Superior temporal gyrus (tissue), 1 donor: ENCODE measurements at regions not wholly inside any gene's neighbourhood (a gene's known extent, or its start where the extent isn't known, plus 50 kb on each side); places are given as distances from the start of the nearest gene placed in this dataset.
"Not testable (repeated sequence)": the region's sequence is repeated elsewhere in the genome, so short reads cannot be mapped to it uniquely, and the experiment has no call there.

ENCODE experiments used
- DNase-seq: peaks from one replicate; pipeline ENCODE4 v3.0.0-alpha.2; 2016; ENCODE audit errors: extremely low spot score

DNA sequence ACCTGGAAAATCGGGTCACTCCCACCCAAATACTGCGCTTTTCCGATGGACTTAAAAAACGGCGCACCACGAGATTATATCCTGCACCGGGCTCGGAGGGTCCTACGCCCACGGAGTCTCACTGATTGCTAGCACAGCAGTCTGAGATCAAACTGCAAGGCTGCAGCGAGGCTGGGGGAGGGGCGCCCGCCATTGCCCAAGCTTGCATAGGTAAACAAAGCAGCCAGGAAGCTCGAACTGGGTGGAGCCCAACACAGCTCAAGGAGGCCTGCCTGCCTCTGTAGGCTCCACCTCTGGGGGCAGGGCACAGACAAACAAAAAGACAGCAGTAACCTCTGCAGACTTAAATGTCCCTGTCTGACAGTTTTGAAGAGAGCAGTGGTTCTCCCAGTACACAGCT, 226.5 kb upstream of the RGMB start:
- not testable (repeated sequence) for DNase-seq

- DNase-seq = no peak
These were observed 216.8 kb upstream of the RGMB start for GRCh38 chr5:98556712-98557111.

- no peak for DNase-seq
These were observed 215.5 kb upstream of the RGMB start for GRCh38 chr5:98557916-98558315.

DNA sequence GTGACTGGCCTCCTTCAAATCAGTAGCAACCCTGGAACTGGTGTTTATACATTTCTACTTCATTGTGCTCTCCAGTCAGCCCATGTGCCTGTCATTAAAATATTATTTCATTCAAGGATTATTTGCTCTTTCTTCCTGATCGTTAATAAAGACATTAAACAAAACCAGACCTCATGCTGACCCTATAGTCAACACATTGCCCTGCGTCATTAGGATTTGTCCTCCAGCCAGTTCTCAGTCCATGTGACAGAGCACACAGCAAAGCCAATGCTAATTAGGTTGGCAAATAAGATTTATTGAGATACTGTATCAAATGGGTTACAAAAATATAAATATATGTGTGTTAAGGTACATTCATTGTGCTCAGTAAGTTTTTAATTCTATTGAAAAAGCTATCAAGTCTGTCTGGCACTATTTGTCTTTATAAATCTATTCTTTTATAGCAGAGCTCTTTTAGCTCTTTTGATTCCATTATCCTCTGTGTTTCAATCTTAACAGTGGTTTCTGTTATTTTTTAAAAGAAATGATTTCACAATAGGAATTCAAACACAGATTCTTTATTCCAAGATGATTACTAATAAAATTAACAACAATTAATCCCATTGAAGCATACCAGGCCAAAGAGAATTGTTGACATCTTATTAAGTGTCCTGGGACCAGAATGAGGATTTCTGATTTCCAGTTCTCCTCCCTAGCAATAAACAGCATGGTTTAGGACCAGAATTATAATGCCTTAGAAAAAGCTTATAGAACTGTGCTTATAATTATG, 209.4 kb upstream of the RGMB start:
- DNase-seq = no peak

DNA sequence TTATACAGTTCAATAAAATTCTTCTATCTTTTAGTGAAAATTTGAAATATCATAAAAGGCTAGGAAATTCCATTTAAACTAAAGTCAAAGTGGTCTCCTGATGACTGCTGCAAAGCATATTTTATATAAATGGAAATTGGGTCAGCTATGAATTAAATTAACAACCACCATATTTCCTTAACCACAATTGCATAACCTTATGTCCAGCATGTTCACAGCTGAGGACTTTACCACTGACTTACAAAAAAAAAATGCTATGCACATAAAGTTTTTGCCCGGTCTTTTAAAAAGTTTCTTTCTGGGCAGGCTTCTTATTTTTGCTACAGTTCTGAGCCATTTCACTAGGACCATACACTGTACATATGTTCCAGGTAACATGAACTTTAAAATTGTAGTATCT, 208.6 kb upstream of the RGMB start:
- DNase-seq = no peak

DNA sequence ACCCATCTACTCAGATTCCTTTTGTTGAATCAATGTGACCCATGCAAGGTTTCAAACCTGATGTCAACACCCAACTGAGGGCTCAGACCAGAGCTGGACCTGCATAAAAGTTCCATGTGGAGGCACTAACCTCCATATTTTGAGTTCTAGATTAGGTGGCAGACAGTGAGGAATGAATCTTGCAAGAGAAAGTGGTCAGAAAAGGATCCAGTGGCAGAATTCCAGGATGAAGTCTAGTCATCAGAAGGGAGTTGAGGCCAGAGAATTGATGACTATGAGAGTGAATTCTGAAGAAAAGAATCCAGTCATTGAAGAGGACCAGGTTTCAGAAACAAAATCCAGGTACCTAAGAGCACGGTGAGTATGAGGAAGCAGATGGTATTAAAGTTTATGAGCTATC, 205.1 kb upstream of the RGMB start:
- DNase-seq = no peak

DNA sequence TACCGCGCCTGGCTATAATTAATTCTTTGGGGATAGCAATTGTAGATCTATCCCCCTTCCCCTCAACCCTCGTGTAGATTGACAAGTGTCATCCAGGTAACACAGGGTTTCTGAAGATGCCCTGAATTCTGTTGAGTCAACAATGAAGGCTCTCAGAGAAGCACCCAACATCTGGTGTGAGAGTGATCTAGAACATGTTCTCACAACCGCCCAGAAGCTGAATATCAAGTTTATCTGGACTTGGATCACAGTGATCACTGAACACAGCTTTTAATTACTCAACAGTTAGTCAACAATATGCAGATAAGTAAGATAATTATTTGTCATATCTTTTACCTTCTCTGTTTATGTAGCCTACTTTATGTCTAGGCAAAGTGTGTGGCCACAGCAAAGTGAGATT, 204.2 kb upstream of the RGMB start:
- no peak for DNase-seq

DNA sequence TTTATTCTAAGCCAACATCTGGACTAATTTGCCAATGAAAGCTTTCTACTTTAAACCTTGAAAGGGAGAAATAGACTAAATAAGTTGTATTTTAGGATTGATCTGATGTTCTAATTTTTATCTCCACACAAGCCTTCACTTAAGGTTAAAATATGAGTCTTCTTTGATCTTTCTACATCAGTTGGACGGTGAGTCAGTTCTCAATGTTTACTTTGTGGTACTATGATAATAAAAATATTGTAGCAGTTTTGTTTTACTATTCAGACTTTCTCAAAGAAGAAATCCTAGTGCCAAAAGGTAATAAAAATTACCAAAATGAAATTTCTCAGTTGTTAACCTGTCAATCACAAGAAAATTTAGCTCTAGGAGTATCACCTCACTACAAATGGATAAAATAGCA, 203.5 kb upstream of the RGMB start:
- DNase-seq = no peak

- DNase-seq = no peak
These were observed 202.7 kb upstream of the RGMB start for GRCh38 chr5:98570661-98571191.

DNA sequence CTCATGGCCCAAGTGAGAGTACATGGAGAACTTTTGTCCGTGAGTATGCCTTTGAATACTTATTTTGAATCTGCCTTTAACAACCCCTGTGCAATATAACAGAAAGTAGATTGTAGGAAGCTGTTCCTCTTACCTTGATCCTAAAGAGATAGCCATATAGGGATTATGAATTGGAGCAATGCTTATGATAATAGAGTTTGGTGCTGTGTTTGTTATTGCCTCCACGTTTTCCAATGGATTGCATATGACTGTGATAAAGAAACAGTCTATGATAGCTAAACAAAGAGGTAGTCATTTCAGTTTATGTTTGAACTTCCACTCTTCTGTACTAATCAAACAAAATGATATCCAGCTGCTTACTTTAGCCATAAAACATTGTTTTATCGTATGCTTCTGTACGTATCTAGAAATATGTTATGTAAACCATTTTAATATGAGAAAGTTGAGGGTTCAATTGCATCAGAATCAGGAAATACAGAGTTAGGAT, 199.6 kb upstream of the RGMB start:
- no peak for DNase-seq

GRCh38 chr5:98576275-98576674, 197.2 kb upstream of the RGMB start:
- DNase-seq = no peak

GRCh38 chr5:98578438-98578837, 195.0 kb upstream of the RGMB start:
- DNase-seq = no peak

GRCh38 chr5:98581112-98581997, 192.1 kb upstream of the RGMB start:
- no peak for DNase-seq

DNA sequence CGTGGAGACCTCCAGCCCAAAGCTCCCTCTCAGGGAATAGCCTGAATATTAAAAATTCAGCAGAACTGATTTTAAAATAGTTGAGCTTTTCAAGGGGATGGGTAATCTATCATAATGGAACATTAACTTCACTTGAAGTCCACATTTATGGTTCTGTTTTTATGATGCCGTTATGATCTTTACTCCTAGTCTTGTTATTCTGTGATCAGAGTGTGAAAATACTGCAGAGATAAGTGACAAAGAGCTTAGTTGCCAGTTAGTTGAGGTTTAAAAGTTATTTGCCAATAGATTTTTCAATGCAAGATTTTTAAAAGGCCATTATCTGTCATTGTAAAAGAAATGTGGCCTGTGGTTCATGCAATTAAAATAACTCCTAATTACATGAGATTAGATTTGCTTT, 189.9 kb upstream of the RGMB start:
- DNase-seq = no peak

- DNase-seq = no peak
These were observed 187.7 kb upstream of the RGMB start for GRCh38 chr5:98585661-98586310.

DNA sequence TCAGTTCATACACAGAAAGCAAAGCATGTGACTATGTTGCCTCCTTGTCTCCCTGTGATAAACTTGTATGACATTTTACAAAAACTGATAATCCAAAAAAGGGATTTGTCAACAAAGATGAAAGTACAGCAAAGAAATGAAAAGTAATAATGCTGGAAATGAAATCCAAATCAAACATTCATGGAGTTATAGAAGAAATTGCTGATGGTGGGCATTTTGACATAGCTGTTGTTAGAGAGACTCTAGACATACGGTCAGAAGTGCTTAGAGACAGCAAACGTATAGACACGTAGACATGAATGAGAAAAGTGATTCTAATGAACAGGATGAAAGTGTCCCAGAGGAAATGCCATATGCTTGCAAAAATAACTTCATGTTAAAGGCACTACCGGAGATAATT, 186.9 kb upstream of the RGMB start:
- DNase-seq = no peak

DNA sequence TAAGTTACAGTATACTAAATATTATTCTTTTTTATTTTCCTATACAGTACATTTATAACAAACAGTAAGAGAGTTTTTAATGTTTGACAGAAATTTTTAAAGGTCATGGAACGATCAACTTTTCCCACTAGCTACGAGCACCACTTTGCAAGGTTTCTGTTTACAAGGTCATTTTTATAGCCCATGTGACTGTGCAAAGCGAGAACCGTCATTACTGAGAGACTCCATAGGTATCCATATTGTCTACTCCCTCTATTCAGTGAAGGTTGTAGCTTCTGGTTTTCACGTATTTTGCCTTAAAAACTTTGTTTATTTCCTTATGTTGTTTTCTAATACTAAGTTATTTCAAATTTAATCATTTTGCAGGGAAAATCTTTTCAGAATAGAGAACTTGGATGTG, 186.3 kb upstream of the RGMB start:
- DNase-seq = no peak

- DNase-seq = no peak
These were observed 185.2 kb upstream of the RGMB start for GRCh38 chr5:98588215-98588614.

DNA sequence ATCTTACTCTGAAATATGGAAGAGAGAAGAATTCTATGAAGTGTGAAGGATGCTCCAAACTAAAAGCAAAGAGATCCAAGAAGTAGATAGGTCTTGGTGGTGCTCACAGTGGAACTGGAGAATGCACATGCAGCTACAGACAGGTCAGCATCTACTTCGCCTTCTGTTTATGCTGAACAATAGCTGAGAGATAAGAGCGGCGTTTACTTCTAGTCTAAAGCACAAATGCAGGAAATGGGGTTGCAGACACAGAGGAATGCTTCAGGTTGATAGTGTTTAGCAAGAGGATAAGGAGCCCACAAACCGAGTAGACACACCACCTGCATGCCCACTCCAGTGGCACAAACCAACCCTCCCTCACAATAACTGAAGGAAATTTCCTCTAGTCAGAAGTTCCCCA, 180.0 kb upstream of the RGMB start:
- DNase-seq = no peak

- no peak for DNase-seq
These were observed 179.4 kb upstream of the RGMB start for GRCh38 chr5:98594098-98594497.

GRCh38 chr5:98599016-98599415, 174.4 kb upstream of the RGMB start:
- no peak for DNase-seq

- DNase-seq = no peak
These were observed 170.8 kb upstream of the RGMB start for GRCh38 chr5:98602534-98603112.
